PC-3 (cell line): ENCODE measurements at regions not wholly inside any gene's neighbourhood (a gene's known extent, or its start where the extent isn't known, plus 50 kb on each side); places are given as distances from the start of the nearest gene placed in this dataset.

ENCODE experiments used
- ATAC-seq: fragments of 200-7000 bp; cut with Tn5 transposase; 2 replicates; pipeline ENCODE4 v1.9.1; 2020; ENCODE audit warnings: mild to moderate bottlenecking, moderate library complexity
- BruUV-seq: library from RNA; stranded (reverse); fragments of 400-500 nt; replicated peaks from 2 replicates; lab custom pipeline; 2021; lab: Mats Ljungman, UMichigan
- CTCF ChIA-PET: fragments of 300-600 bp; sonication (Branson Sonifier 250); formaldehyde crosslinking; loops from one replicate; lab custom pipeline; 2022; ENCODE audit warnings: antibody characterized with exemption; lab: Charles Lee
- POLR2A ChIA-PET: fragments of 300-600 bp; sonication (Branson Sonifier 250); formaldehyde crosslinking; loops from one replicate; lab custom pipeline; 2022; ENCODE audit warnings: antibody characterized with exemption; ENCODE audit not compliant: unreplicated experiment; lab: Charles Lee
- DNase-seq: peaks from one replicate; pipeline ENCODE4 v3.0.0-alpha.2; 2015
- H2AFZ ChIP-seq: fragments of 300-600 bp; sonication (generic); 2 replicates; pipeline ENCODE4 v1.6.0; 2016; ENCODE audit warnings: antibody characterized with exemption, low read length
- H3F3A ChIP-seq: fragments of 300-600 bp; sonication (generic); one replicate; pipeline ENCODE4 v1.6.0; 2017; ENCODE audit warnings: antibody characterized with exemption, low read length, control low read depth, mild to moderate bottlenecking; ENCODE audit not compliant: unreplicated experiment
- H3K27ac ChIP-seq: fragments of 300-600 bp; sonication (generic); 2 replicates; pipeline ENCODE4 v1.5.1; 2016; ENCODE audit warnings: mild to moderate bottlenecking, low read length
- H3K27me3 ChIP-seq: fragments of 300-600 bp; sonication (generic); 2 replicates; pipeline ENCODE4 v1.6.1; 2016; ENCODE audit warnings: low read length, mixed read lengths
- H3K36me3 ChIP-seq: fragments of 300-600 bp; sonication (generic); 2 replicates; pipeline ENCODE4 v1.6.1; 2016; ENCODE audit warnings: low read depth, mixed run types, low read length, mixed read lengths
- H3K4me1 ChIP-seq: fragments of 300-600 bp; sonication (generic); 2 replicates; pipeline ENCODE4 v1.5.1; 2016; ENCODE audit warnings: low read length; ENCODE audit not compliant: insufficient read depth
- H3K4me2 ChIP-seq: fragments of 300-600 bp; sonication (generic); 2 replicates; pipeline ENCODE4 v1.6.0; 2016; ENCODE audit warnings: low read length
- H3K4me3 ChIP-seq: fragments of 300-600 bp; sonication (generic); 2 replicates; pipeline ENCODE4 v1.5.1; 2016; ENCODE audit warnings: mild to moderate bottlenecking, low read length, mixed read lengths
- H3K79me2 ChIP-seq: fragments of 300-600 bp; sonication (generic); 2 replicates; pipeline ENCODE4 v1.6.1; 2017; ENCODE audit warnings: low read length, mixed read lengths
- H3K9ac ChIP-seq: fragments of 300-600 bp; sonication (generic); 2 replicates; pipeline ENCODE4 v1.6.0; 2016; ENCODE audit warnings: mild to moderate bottlenecking, low read length
- H3K9me2 ChIP-seq: fragments of 300-600 bp; sonication (generic); replicated peaks from 2 replicates; pipeline ENCODE4 v1.6.1; 2016; ENCODE audit warnings: mixed run types, low read length, mixed read lengths
- H3K9me3 ChIP-seq: fragments of 300-600 bp; sonication (generic); 2 replicates; pipeline ENCODE4 v1.6.1; 2016; ENCODE audit warnings: low read length, mixed read lengths
- H4K20me1 ChIP-seq: fragments of 300-600 bp; sonication (generic); 2 replicates; pipeline ENCODE4 v1.6.1; 2016; ENCODE audit warnings: low read length, mixed read lengths
- CTCF ChIP-seq: fragments of 300-600 bp; sonication (generic); conservative IDR thresholded peaks from 2 replicates; pipeline ENCODE4 v1.5.1; 2017; ENCODE audit warnings: antibody characterized with exemption, low read depth, mild to moderate bottlenecking, low read length
- EZH2 ChIP-seq: fragments of 300-600 bp; sonication (generic); IDR thresholded peaks from one replicate; pipeline ENCODE4 v1.6.1; 2017; ENCODE audit warnings: antibody characterized with exemption, mild to moderate bottlenecking, low read length; ENCODE audit not compliant: unreplicated experiment
- EZH2phosphoT487 ChIP-seq: fragments of 300-600 bp; sonication (generic); IDR thresholded peaks from 2 replicates; pipeline ENCODE4 v1.6.1; 2018; ENCODE audit warnings: mild to moderate bottlenecking, antibody characterized with exemption, low read length, borderline replicate concordance
- intact Hi-C: fragments of 100-400 bp; cut with micrococcal nuclease; formaldehyde crosslinking; loops from 2 replicates; pipeline ENCODE4 v1.9.0; 2023

- no peaks in the 10 kb centered on the region for H3K9me2 ChIP-seq
- DNase-seq (no peak), ATAC-seq (no peak)
- H3K27me3 ChIP-seq, result no peaks in the 10 kb centered on the region
- TF ChIP-seq CTCF (no peak), EZH2phosphoT487 (no peak)
- no peaks in the 10 kb centered on the region for H3F3A ChIP-seq
- H3K9ac ChIP-seq, result no peak overlapping the region
- CTCF ChIA-PET, result no interaction called here
- peaks cover 25% of the 10 kb centered on the region for H3K4me1 ChIP-seq
- no TSS peak for BruUV-seq
- H3K9me3 ChIP-seq, result no peaks in the 10 kb centered on the region
- no peak overlapping the region for H3K4me2 ChIP-seq
- H2AFZ ChIP-seq, result no peak overlapping the region
- POLR2A ChIA-PET, result no interaction called here
- no peaks in the 10 kb centered on the region for H4K20me1 ChIP-seq
- H3K36me3 ChIP-seq, result no peaks in the 10 kb centered on the region
- H3K27ac ChIP-seq, result no peak overlapping the region
- no peak overlapping the region for H3K4me3 ChIP-seq
- H3K79me2 ChIP-seq, result no peaks in the 10 kb centered on the region
- intact Hi-C loops, result no loop called here
Observed at GRCh38 chrX:109827772-109828171, 94.7 kb upstream of the ACSL4 start.

- ChIA-PET POLR2A (no interaction called here), CTCF (no interaction called here)
- H3K9me3 ChIP-seq, result no peaks in the 10 kb centered on the region
- H3K9ac ChIP-seq, result no peak overlapping the region
- TF ChIP-seq EZH2phosphoT487 (no peak), CTCF (no peak), EZH2 (no peak)
- no peak overlapping the region for H3K4me3 ChIP-seq
- peaks cover 18% of the 10 kb centered on the region for H3K4me1 ChIP-seq
- no peaks in the 10 kb centered on the region for H3F3A ChIP-seq
- H3K9me2 ChIP-seq, result no peaks in the 10 kb centered on the region
- no peaks in the 10 kb centered on the region for H3K27me3 ChIP-seq
- 0 out of 2 replicates have a peak overlapping the region, but pooled peaks have one; percentile 9 for H3K27ac ChIP-seq
- H3K36me3 ChIP-seq, result no peaks in the 10 kb centered on the region
- H4K20me1 ChIP-seq, result no peaks in the 10 kb centered on the region
- BruUV-seq, result no TSS peak
- H3K79me2 ChIP-seq, result no peaks in the 10 kb centered on the region
- ATAC-seq, result 0 out of 2 replicates have a peak, but pooled peaks have one; percentile 10
- no peak for DNase-seq
- no peak overlapping the region for H3K4me2 ChIP-seq
- intact Hi-C loops, result no loop called here
- no peak overlapping the region for H2AFZ ChIP-seq
Observed at GRCh38 chrX:109830157-109830703, 97.2 kb upstream of the ACSL4 start.

GRCh38 chrX:109830704-109831206, 97.7 kb upstream of the ACSL4 start:
- Histone ChIP-seq H2AFZ (no peak overlapping the region), H3K36me3 (no peaks in the 10 kb centered on the region), H3K9me2 (no peaks in the 10 kb centered on the region), H4K20me1 (no peaks in the 10 kb centered on the region), H3K4me1 (peaks cover 18% of the 10 kb centered on the region), H3K9ac (no peak overlapping the region), H3K79me2 (no peaks in the 10 kb centered on the region), H3F3A (no peaks in the 10 kb centered on the region), H3K27ac (0 out of 2 replicates have a peak overlapping the region, but pooled peaks have one; percentile 9), H3K9me3 (no peaks in the 10 kb centered on the region), H3K4me2 (no peak overlapping the region), H3K27me3 (no peaks in the 10 kb centered on the region), H3K4me3 (no peak overlapping the region)
- no peak for TF ChIP-seq EZH2
- no peak for TF ChIP-seq EZH2phosphoT487
- no peak for TF ChIP-seq CTCF
- DNase-seq (peak; percentile 46), ATAC-seq (peak; percentile 66)
- intact Hi-C loops, result no loop called here
- BruUV-seq, result no TSS peak
- ChIA-PET POLR2A (interaction anchor here (0.5 to 0.7 kb wide), 5 partner anchors 9 to 97 kb away, joined by 3 to 5 read pairs (median 4); no protein-coding TSS in a partner anchor), CTCF (interaction anchor here (0.6 to 0.9 kb wide), 2 partner anchors 26 to 60 kb away, joined by 3 read pairs; no protein-coding TSS in a partner anchor)
